Esophagus muscularis mucosa (tissue), 4 donors: ENCODE measurements at regions not wholly inside any gene's neighbourhood (a gene's known extent, or its start where the extent isn't known, plus 50 kb on each side); places are given as distances from the start of the nearest gene placed in this dataset.

Source experiments
- DNase-seq: peaks from one replicate; pipeline ENCODE4 v3.0.0-alpha.2; 2017; ENCODE audit errors: extremely low spot score
- H3K27ac ChIP-seq, 4 donors: fragments of 200-600 bp; sonication (generic); replicated peaks in 1 of 4; 1 replicate in 3 of 4; 2 replicates in 1 of 4; pipeline ENCODE4 v1.5.1; 2016 to 2019; ENCODE audit warnings: mild to moderate bottlenecking in 1 of 4
- H3K27me3 ChIP-seq, 4 donors: fragments of 200-600 bp; sonication (generic); one replicate each; pipeline versions ENCODE4 v1.5.1 to v1.6.0; 2016 to 2019
- H3K36me3 ChIP-seq, 4 donors: fragments of 200-600 bp; sonication (generic); one replicate each; pipeline ENCODE4 v1.5.1; 2016 to 2019
- H3K4me1 ChIP-seq, 4 donors: fragments of 200-600 bp; sonication (generic); one replicate each; pipeline ENCODE4 v1.5.1; 2016 to 2019
- H3K4me3 ChIP-seq, 4 donors: fragments of 200-600 bp; sonication (generic); 1 replicate in 2 of 4; 2 replicates in 2 of 4; pipeline ENCODE4 v1.5.1; 2016 to 2019; ENCODE audit warnings: mild to moderate bottlenecking in 4 of 4, moderate library complexity in 1 of 4
- H3K9me3 ChIP-seq, 4 donors: fragments of 200-600 bp; sonication (generic); 1 replicate in 3 of 4; 2 replicates in 1 of 4; pipeline ENCODE4 v1.5.1; 2016 to 2019
- EP300 ChIP-seq: sonication (generic); formaldehyde crosslinking; IDR thresholded peaks from one replicate; pipeline ENCODE4 v1.6.1; 2017; ENCODE audit warnings: antibody characterized with exemption
- POLR2A ChIP-seq: fragments of 450-650 bp; IDR thresholded peaks from one replicate; pipeline ENCODE4 v1.6.1; 2017; ENCODE audit warnings: antibody characterized with exemption, moderate library complexity, mild to moderate bottlenecking, low read depth
- POLR2AphosphoS5 ChIP-seq, 2 donors: sonication (generic); formaldehyde crosslinking; IDR thresholded peaks; one replicate each; pipeline ENCODE4 v1.6.1; 2017; ENCODE audit warnings: antibody characterized with exemption in 2 of 2
- WGBS: methylation state at CpG from one replicate; pipeline ENCODE4 v1.1.5; 2018; 5-methylcytosine and 5-hydroxymethylcytosine counted together
- intact Hi-C: fragments of 100-400 bp; cut with DNase I; formaldehyde crosslinking; loops from one replicate; pipeline ENCODE4 v1.15.1; 2023
- TF ChIP-seq, protein P1 (sequence below), 3 experiments: fragments of 200-600 bp in 2 of 3; fragments of 450-650 bp in 1 of 3; sonication (generic) in 2 of 3; IDR thresholded peaks; one replicate each; pipeline ENCODE4 v1.5.1; 2017 to 2019; ENCODE audit warnings: antibody characterized with exemption in 3 of 3, mild to moderate bottlenecking in 2 of 3, moderate library complexity in 1 of 3

DNA sequence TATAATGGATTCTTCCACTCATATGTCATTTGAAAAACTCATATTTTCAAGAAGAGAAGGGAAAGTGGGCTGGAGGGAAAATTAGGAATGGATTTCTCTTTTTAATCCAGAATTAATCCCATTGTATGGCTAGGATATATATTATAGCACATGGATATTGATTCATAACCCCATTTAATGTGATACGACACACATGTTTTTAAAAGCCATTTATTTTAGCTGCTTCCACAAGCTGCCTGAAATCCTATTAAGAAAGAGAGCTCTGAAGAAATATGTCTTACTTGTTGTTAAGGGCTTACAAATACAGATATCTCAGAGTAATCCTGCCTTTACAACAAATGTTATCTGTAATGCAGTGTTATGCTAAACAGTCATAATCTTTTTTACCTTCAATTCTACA is 598.6 kb downstream of the AMY1C start:
- WGBS = 67% methylated on average over 1 of the region's 1 CpG
- H3K4me3 ChIP-seq = no peak overlapping the region

DNA sequence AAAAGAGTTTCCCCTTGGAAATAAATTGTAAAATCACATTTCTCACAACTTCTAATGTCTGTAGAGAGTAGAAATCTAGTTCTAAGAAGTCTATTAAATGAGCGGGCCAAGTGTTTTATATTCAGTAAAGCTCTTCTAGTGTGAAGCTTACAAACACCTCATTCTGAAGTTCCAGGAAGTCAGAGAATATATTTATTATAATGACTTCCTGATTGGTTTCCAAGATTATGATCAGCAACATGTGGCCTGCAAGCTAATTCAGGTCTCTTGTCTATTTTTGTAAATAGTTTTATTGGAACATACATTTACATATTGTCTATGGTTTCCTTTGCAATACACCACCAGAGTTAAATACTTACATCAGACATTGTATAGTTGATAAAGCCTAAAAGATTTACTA is 603.9 kb downstream of the AMY1C start:
- intact Hi-C loops = no loop called here
- Histone ChIP-seq H3K27ac (no peak overlapping the region), H3K27me3 (no peaks in the 10 kb centered on the region), H3K36me3 (no peaks in the 10 kb centered on the region), H3K4me3 (no peak overlapping the region), H3K4me1 (no peaks in the 10 kb centered on the region), H3K9me3 (no peaks in the 10 kb centered on the region)
- TF ChIP-seq POLR2A (no peak), POLR2AphosphoS5 (IDR thresholded peaks at IDR 0.05) (no peak), EP300 (no peak)
- TF ChIP-seq, protein P1, sequence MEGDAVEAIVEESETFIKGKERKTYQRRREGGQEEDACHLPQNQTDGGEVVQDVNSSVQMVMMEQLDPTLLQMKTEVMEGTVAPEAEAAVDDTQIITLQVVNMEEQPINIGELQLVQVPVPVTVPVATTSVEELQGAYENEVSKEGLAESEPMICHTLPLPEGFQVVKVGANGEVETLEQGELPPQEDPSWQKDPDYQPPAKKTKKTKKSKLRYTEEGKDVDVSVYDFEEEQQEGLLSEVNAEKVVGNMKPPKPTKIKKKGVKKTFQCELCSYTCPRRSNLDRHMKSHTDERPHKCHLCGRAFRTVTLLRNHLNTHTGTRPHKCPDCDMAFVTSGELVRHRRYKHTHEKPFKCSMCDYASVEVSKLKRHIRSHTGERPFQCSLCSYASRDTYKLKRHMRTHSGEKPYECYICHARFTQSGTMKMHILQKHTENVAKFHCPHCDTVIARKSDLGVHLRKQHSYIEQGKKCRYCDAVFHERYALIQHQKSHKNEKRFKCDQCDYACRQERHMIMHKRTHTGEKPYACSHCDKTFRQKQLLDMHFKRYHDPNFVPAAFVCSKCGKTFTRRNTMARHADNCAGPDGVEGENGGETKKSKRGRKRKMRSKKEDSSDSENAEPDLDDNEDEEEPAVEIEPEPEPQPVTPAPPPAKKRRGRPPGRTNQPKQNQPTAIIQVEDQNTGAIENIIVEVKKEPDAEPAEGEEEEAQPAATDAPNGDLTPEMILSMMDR (IDR thresholded peaks at IDR 0.05) = no peak
- DNase-seq = no peak
- WGBS = 50% methylated on average over 1 of the region's 1 CpG

More for the DNA sequence above, 598.6 kb downstream of the AMY1C start:
- intact Hi-C loops = no loop called here
- DNase-seq = no peak
- Histone ChIP-seq H3K27ac (no peak overlapping the region), H3K27me3 (no peaks in the 10 kb centered on the region), H3K9me3 (no peaks in the 10 kb centered on the region), H3K36me3 (no peaks in the 10 kb centered on the region), H3K4me1 (no peaks in the 10 kb centered on the region)
- TF ChIP-seq, protein P1 (IDR thresholded peaks at IDR 0.05) = no peak
- TF ChIP-seq EP300 (no peak), POLR2A (no peak), POLR2AphosphoS5 (IDR thresholded peaks at IDR 0.05) (no peak)

DNA sequence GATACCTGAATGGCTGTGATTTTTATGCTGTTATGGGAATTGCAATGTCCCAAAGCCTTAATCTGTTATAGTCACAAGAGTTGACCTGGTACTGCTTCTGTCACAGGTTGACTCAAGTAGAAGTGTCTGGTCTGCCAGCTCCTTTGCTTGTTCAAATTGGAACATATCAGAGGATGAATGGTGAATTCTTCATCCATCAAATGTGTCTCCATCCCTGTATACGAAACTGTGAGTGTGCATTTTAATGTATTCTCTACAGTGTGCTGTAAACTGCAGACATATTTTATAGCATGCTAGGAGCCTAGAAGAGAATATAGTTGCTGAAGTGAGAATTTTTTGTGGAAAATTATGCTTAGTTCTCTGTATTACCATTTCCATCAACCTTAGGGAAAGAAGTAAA is 608.4 kb downstream of the AMY1C start:
- TF ChIP-seq, protein P1 (IDR thresholded peaks at IDR 0.05) = no peak
- TF ChIP-seq EP300 (no peak), POLR2A (no peak), POLR2AphosphoS5 (IDR thresholded peaks at IDR 0.05) (no peak)
- no peak for DNase-seq
- H3K9me3 ChIP-seq = no peaks in the 10 kb centered on the region
- H3K36me3 ChIP-seq = no peaks in the 10 kb centered on the region
- H3K27me3 ChIP-seq = no peaks in the 10 kb centered on the region
- intact Hi-C loops = no loop called here
- no peaks in the 10 kb centered on the region for H3K4me1 ChIP-seq
- WGBS = 56% methylated on average over 1 of the region's 1 CpG
- no peak overlapping the region for H3K27ac ChIP-seq
- H3K4me3 ChIP-seq = no peak overlapping the region

GRCh38 chr1:104358621-104359020 is 608.9 kb downstream of the AMY1C start:
- 42% methylated on average over 3 of the region's 3 CpGs for WGBS
- intact Hi-C loops = no loop called here
- H3K27ac ChIP-seq = no peak overlapping the region
- H3K36me3 ChIP-seq = no peaks in the 10 kb centered on the region
- no peaks in the 10 kb centered on the region for H3K4me1 ChIP-seq
- TF ChIP-seq POLR2A (no peak), EP300 (no peak), POLR2AphosphoS5 (IDR thresholded peaks at IDR 0.05) (no peak)
- TF ChIP-seq, protein P1 (IDR thresholded peaks at IDR 0.05) = no peak
- DNase-seq = no peak
- H3K4me3 ChIP-seq = no peak overlapping the region
- no peaks in the 10 kb centered on the region for H3K9me3 ChIP-seq
- H3K27me3 ChIP-seq = no peaks in the 10 kb centered on the region

- Histone ChIP-seq H3K9me3 (peaks cover 0 to 4% (median 0%) of the 10 kb centered on the region in 4 donors), H3K36me3 (no peaks in the 10 kb centered on the region), H3K4me3 (no peak overlapping the region), H3K27ac (no peak overlapping the region), H3K4me1 (no peaks in the 10 kb centered on the region), H3K27me3 (no peaks in the 10 kb centered on the region)
- intact Hi-C loops = no loop called here
- TF ChIP-seq, protein P1 (IDR thresholded peaks at IDR 0.05) = no peak
- TF ChIP-seq EP300 = no peak
- TF ChIP-seq POLR2AphosphoS5 (IDR thresholded peaks at IDR 0.05) = no peak
- TF ChIP-seq POLR2A = no peak
- 21% methylated on average over 1 of the region's 1 CpG for WGBS
- DNase-seq = peak; percentile 84
Observed at GRCh38 chr1:104378414-104378813, 628.7 kb downstream of the AMY1C start.
